IMR-90 (cell line): ENCODE measurements at regions not wholly inside any gene's neighbourhood (a gene's known extent, or its start where the extent isn't known, plus 50 kb on each side); places are given as distances from the start of the nearest gene placed in this dataset.

Experiments
- ATAC-seq: fragments of 200-7000 bp; cut with Tn5 transposase; 2 replicates; pipeline ENCODE4 v1.9.1; 2020; ENCODE audit warnings: low read depth, mild to moderate bottlenecking, moderate library complexity
- BruUV-seq: library from RNA; stranded (reverse); fragments of 400-500 nt; replicated peaks from 2 replicates; lab custom pipeline; 2021; lab: Mats Ljungman, UMichigan
- CTCF ChIA-PET: fragments of 300-600 bp; formaldehyde crosslinking; extraction: SDS; loops from one replicate; lab custom pipeline; 2021; ENCODE audit warnings: antibody characterized with exemption; lab: Yijun Ruan, JAX
- POLR2A ChIA-PET: fragments of 300-600 bp; sonication (Branson Sonifier 250); formaldehyde crosslinking; loops from one replicate; lab custom pipeline; 2022; ENCODE audit warnings: antibody characterized with exemption; ENCODE audit not compliant: unreplicated experiment; lab: Charles Lee
- DNase-seq: peaks from one replicate; pipeline ENCODE4 v3.0.0; 2013
- H2AFZ ChIP-seq: replicated peaks from 2 replicates; pipeline ENCODE3; 2013; ENCODE audit warnings: low read length, mild to moderate bottlenecking; ENCODE audit not compliant: poor library complexity
- H2AK5ac ChIP-seq: 2 replicates; pipeline ENCODE4 v1.6.1; 2013; ENCODE audit warnings: low read depth, low read length, inconsistent platforms
- H2AK9ac ChIP-seq: replicated peaks from 2 replicates; pipeline ENCODE3; 2013; ENCODE audit warnings: mild to moderate bottlenecking, low read depth, low read length, moderate library complexity; ENCODE audit not compliant: poor library complexity
- H2BK120ac ChIP-seq: 2 replicates; pipeline ENCODE4 v1.6.1; 2013; ENCODE audit warnings: low read depth, low read length, inconsistent platforms
- H2BK15ac ChIP-seq: 3 replicates; pipeline ENCODE4 v1.6.1; 2013; ENCODE audit warnings: low read depth, low read length, inconsistent platforms
- H2BK20ac ChIP-seq: 2 replicates; pipeline ENCODE4 v1.6.1; 2013; ENCODE audit warnings: low read depth, mild to moderate bottlenecking, inconsistent platforms, low read length, moderate library complexity
- H2BK5ac ChIP-seq: 2 replicates; pipeline ENCODE4 v1.6.1; 2013; ENCODE audit warnings: mild to moderate bottlenecking, low read depth, low read length, inconsistent platforms; ENCODE audit not compliant: poor library complexity, severe bottlenecking
- H3K14ac ChIP-seq: replicated peaks from 2 replicates; pipeline ENCODE4 v1.6.1; 2013; ENCODE audit warnings: low read depth, low read length, inconsistent platforms
- H3K18ac ChIP-seq: 2 replicates; pipeline ENCODE4 v1.6.1; 2013; ENCODE audit warnings: low read depth, low read length, control low read depth
- H3K23ac ChIP-seq: 2 replicates; pipeline ENCODE4 v1.6.1; 2013; ENCODE audit warnings: low read depth, low read length, inconsistent platforms
- H3K27ac ChIP-seq: 2 replicates; pipeline ENCODE4 v1.5.1; 2013; ENCODE audit warnings: mild to moderate bottlenecking, control low read depth, low read length; ENCODE audit not compliant: insufficient read depth
- H3K27me3 ChIP-seq: 2 replicates; pipeline ENCODE4 v1.6.1; 2013; ENCODE audit warnings: low read length; ENCODE audit not compliant: control insufficient read depth, insufficient read depth
- H3K36me3 ChIP-seq: 2 replicates; pipeline ENCODE4 v1.6.1; 2013; ENCODE audit warnings: low read length, mixed read lengths; ENCODE audit not compliant: control insufficient read depth, insufficient read depth
- H3K4ac ChIP-seq: 2 replicates; pipeline ENCODE4 v1.6.1; 2013; ENCODE audit warnings: low read depth, low read length, inconsistent platforms
- H3K4me1 ChIP-seq: 2 replicates; pipeline ENCODE4 v1.6.1; 2013; ENCODE audit warnings: low read length, mixed read lengths; ENCODE audit not compliant: control insufficient read depth, insufficient read depth
- H3K4me2 ChIP-seq: 2 replicates; pipeline ENCODE4 v1.6.1; 2013; ENCODE audit warnings: low read depth, mild to moderate bottlenecking, control low read depth, low read length, moderate library complexity
- H3K4me3 ChIP-seq: 2 replicates; pipeline ENCODE4 v1.5.1; 2013; ENCODE audit warnings: low read depth, mild to moderate bottlenecking, control low read depth, low read length, moderate library complexity; ENCODE audit not compliant: insufficient read depth
- H3K56ac ChIP-seq: 2 replicates; pipeline ENCODE4 v1.6.1; 2013; ENCODE audit warnings: low read length, inconsistent platforms; ENCODE audit not compliant: insufficient read depth; ENCODE audit errors: extremely low read depth
- H3K79me1 ChIP-seq, 2 experiments: 2 replicates each; pipeline ENCODE4 v1.6.1; 2013; ENCODE audit warnings: low read length in 2 of 2, inconsistent platforms in 1 of 2, low read depth in 1 of 2
- H3K9ac ChIP-seq: 2 replicates; pipeline ENCODE4 v1.6.1; 2013; ENCODE audit warnings: low read depth, low read length, control low read depth
- H3K9me1 ChIP-seq: 2 replicates; pipeline ENCODE4 v1.6.1; 2013; ENCODE audit warnings: low read length, inconsistent platforms; ENCODE audit not compliant: insufficient read depth
- H3K9me3 ChIP-seq: 2 replicates; pipeline ENCODE4 v1.6.1; 2013; ENCODE audit warnings: low read length; ENCODE audit not compliant: control insufficient read depth, insufficient read depth
- H4K20me1 ChIP-seq: 2 replicates; pipeline ENCODE4 v1.6.1; 2013; ENCODE audit warnings: low read length, inconsistent platforms; ENCODE audit not compliant: insufficient read depth
- H4K5ac ChIP-seq: 2 replicates; pipeline ENCODE4 v1.6.1; 2013; ENCODE audit warnings: mild to moderate bottlenecking, low read depth, low read length, control low read depth
- H4K8ac ChIP-seq, 2 experiments: 2 replicates each; pipeline ENCODE4 v1.6.1; 2013; ENCODE audit warnings: low read depth in 2 of 2, low read length in 2 of 2, control low read depth in 1 of 2, inconsistent platforms in 1 of 2
- H4K91ac ChIP-seq: 2 replicates; pipeline ENCODE4 v1.6.1; 2013; ENCODE audit warnings: low read depth, low read length, inconsistent platforms; ENCODE audit not compliant: insufficient read depth
- BHLHE40 ChIP-seq: fragments of 150-350 bp; IDR thresholded peaks from 2 replicates; pipeline ENCODE4 v1.6.1; 2016; ENCODE audit warnings: mild to moderate bottlenecking, low read depth, low read length
- CEBPB ChIP-seq: IDR thresholded peaks from 2 replicates; pipeline ENCODE4 v1.6.1; 2012; ENCODE audit warnings: low read depth, low read length, improper control_type of control experiment
- CHD1 ChIP-seq: IDR thresholded peaks from 2 replicates; pipeline ENCODE4 v1.6.1; 2012; ENCODE audit warnings: low read depth, low read length, improper control_type of control experiment
- CTCF ChIP-seq: conservative IDR thresholded peaks from 2 replicates; pipeline ENCODE4 v1.5.1; 2012; ENCODE audit warnings: mild to moderate bottlenecking, low read depth, low read length, improper control_type of control experiment
- ELK1 ChIP-seq: fragments of 150-350 bp; IDR thresholded peaks from 2 replicates; pipeline ENCODE4 v1.6.1; 2016; ENCODE audit warnings: low read depth, mild to moderate bottlenecking, low read length, moderate library complexity, borderline replicate concordance
- FOS ChIP-seq: fragments of 150-350 bp; IDR thresholded peaks from 2 replicates; pipeline ENCODE4 v1.6.1; 2016; ENCODE audit warnings: low read depth, low read length
- MAFK ChIP-seq: IDR thresholded peaks from 2 replicates; pipeline ENCODE4 v1.6.1; 2012; ENCODE audit warnings: low read depth, low read length, improper control_type of control experiment
- MAZ ChIP-seq: IDR thresholded peaks from 2 replicates; pipeline ENCODE4 v1.6.1; 2012; ENCODE audit warnings: low read depth, mild to moderate bottlenecking, low read length, improper control_type of control experiment, moderate library complexity, borderline replicate concordance
- MXI1 ChIP-seq: IDR thresholded peaks from 2 replicates; pipeline ENCODE4 v1.6.1; 2012; ENCODE audit warnings: low read depth, mild to moderate bottlenecking, low read length, moderate library complexity, borderline replicate concordance
- NFE2L2 ChIP-seq: fragments of 150-350 bp; IDR thresholded peaks from 2 replicates; pipeline ENCODE4 v1.6.1; 2016; ENCODE audit warnings: low read depth, mild to moderate bottlenecking, low read length
- POLR2A ChIP-seq: IDR thresholded peaks from 2 replicates; pipeline ENCODE4 v1.6.1; 2012; ENCODE audit warnings: mild to moderate bottlenecking, low read depth, low read length
- RAD21 ChIP-seq: IDR thresholded peaks from 2 replicates; pipeline ENCODE4 v1.6.1; 2012; ENCODE audit warnings: low read length, improper control_type of control experiment
- RCOR1 ChIP-seq: IDR thresholded peaks from 2 replicates; pipeline ENCODE4 v1.6.1; 2012; ENCODE audit warnings: mild to moderate bottlenecking, low read length, improper control_type of control experiment; ENCODE audit not compliant: insufficient replicate concordance
- RFX5 ChIP-seq: IDR thresholded peaks from 2 replicates; pipeline ENCODE4 v1.8.0; 2012; ENCODE audit warnings: low read depth, mild to moderate bottlenecking, low read length, moderate library complexity
- SMC3 ChIP-seq: fragments of 150-350 bp; IDR thresholded peaks from 2 replicates; pipeline ENCODE4 v1.6.1; 2016; ENCODE audit warnings: low read depth, mild to moderate bottlenecking, antibody characterized with exemption, low read length, moderate library complexity
- USF2 ChIP-seq: fragments of 150-350 bp; IDR thresholded peaks from 2 replicates; pipeline ENCODE4 v1.6.1; 2017; ENCODE audit warnings: mild to moderate bottlenecking, antibody characterized with exemption, low read length, low read depth
- WGBS, 2 experiments: methylation state at CpG; one replicate each; pipeline versions ENCODE4 v1.1.5 to v1.1.7; 2013; ENCODE audit warnings: missing lambda C conversion rate in 2 of 2; ENCODE audit not compliant: insufficient read length in 1 of 2; ENCODE audit errors: extremely low coverage in 2 of 2; 5-methylcytosine and 5-hydroxymethylcytosine counted together
- dilution Hi-C: fragments of 300-500 bp; cut with HindIII; formaldehyde crosslinking; loops from one replicate; pipeline ENCODE4 v1.14.3; 2018; ENCODE audit warnings: low sequenced_read_pairs; ENCODE audit not compliant: unreplicated experiment
- in situ Hi-C: fragments of 300-500 bp; cut with MboI; formaldehyde crosslinking; loops from 3 replicates; pipeline ENCODE4 v1.14.3; 2019; ENCODE audit warnings: low sequenced_read_pairs, inconsistent platforms, mixed read lengths
- intact Hi-C: fragments of 100-400 bp; cut with micrococcal nuclease; formaldehyde crosslinking; loops from 2 replicates; pipeline ENCODE4 v1.10.0; 2022

- no peak overlapping the region for H3K23ac ChIP-seq
- TF ChIP-seq FOS (no peak), BHLHE40 (no peak), CEBPB (no peak), POLR2A (no peak), ELK1 (no peak), MAZ (no peak), NFE2L2 (no peak), CTCF (no peak), RAD21 (no peak), MXI1 (no peak), MAFK (no peak), USF2 (no peak), CHD1 (no peak), RFX5 (no peak), SMC3 (no peak), RCOR1 (no peak)
Observed at GRCh38 chr3:82378392-82378791, 616.9 kb upstream of the GBE1 start.

More at GRCh38 chr3:82378392-82378791, 616.9 kb upstream of the GBE1 start:
- no peaks in the 10 kb centered on the region for H3K36me3 ChIP-seq
- DNase-seq (no peak), ATAC-seq (no peak)
- peaks cover 15% of the 10 kb centered on the region for H3K9me3 ChIP-seq
- H3K18ac ChIP-seq: no peak overlapping the region
- intact Hi-C loops: no loop called here
- H4K5ac ChIP-seq: no peak overlapping the region
- no peak overlapping the region for H2AFZ ChIP-seq
- WGBS, 2 experiments: no CpG with 5 or more reads among the region's 2 CpGs
- H2BK5ac ChIP-seq: no peak overlapping the region
- H3K14ac ChIP-seq: no peak overlapping the region
- H2AK9ac ChIP-seq: no peak overlapping the region
- H3K4me3 ChIP-seq: no peak overlapping the region
- in situ Hi-C loops: no loop called here
- CTCF ChIA-PET: no interaction called here
- H2AK5ac ChIP-seq: no peak overlapping the region
- no peak overlapping the region for H4K91ac ChIP-seq
- H3K4me2 ChIP-seq: no peak overlapping the region
- POLR2A ChIA-PET: no interaction called here
- H2BK120ac ChIP-seq: no peak overlapping the region
- no peaks in the 10 kb centered on the region for H3K4me1 ChIP-seq
- H2BK20ac ChIP-seq: no peak overlapping the region
- dilution Hi-C loops: no loop called here
- BruUV-seq: no TSS peak
- H3K56ac ChIP-seq: no peak overlapping the region
- H3K9ac ChIP-seq: no peak overlapping the region
- H3K27ac ChIP-seq: no peak overlapping the region
- no peaks in the 10 kb centered on the region for H3K27me3 ChIP-seq
- H4K8ac ChIP-seq: no peak overlapping the region
- H3K9me1 ChIP-seq: no peaks in the 10 kb centered on the region
- no peak overlapping the region for H2BK15ac ChIP-seq
- H3K79me1 ChIP-seq: no peaks in the 10 kb centered on the region
- H3K4ac ChIP-seq: no peak overlapping the region
- H4K20me1 ChIP-seq: no peaks in the 10 kb centered on the region
